ENCODE measurements at regions not wholly inside any gene's neighbourhood (a gene's known extent, or its start where the extent isn't known, plus 50 kb on each side); places are given as distances from the start of the nearest gene placed in this dataset.

DNA sequence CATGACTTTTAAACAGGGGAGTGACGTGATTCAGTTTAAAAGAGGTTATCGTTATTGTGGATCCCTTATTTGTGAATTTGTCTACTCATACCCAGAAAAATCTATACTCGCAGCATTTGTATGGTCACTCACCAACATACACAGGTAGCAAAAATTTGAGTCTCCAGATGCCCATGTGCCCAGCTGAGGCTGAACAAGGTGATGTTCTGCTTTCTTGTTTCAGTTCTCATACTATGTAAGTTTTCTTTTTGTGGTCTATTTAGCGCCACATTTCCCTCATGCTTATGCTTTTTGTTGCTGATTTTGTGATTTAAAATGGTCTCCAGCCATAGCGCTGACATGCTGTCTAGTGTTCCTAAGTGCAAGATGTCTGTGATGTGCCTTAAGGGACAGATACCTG, 312.9 kb upstream of the SEMA3A start:
- TF ChIP-seq CTCF (IDR thresholded peaks at IDR 0.05), result no peak
- TF ChIP-seq EZH2phosphoT487 (IDR thresholded peaks at IDR 0.05), result no peak
- no peak for TF ChIP-seq EZH2 (IDR thresholded peaks at IDR 0.05)

Measured in neural progenitor cell (in vitro differentiated cells).